LHCN-M2 (cell line): ENCODE measurements at regions not wholly inside any gene's neighbourhood (a gene's known extent, or its start where the extent isn't known, plus 50 kb on each side); places are given as distances from the start of the nearest gene placed in this dataset.

Experiments
- DNase-seq: peaks from one replicate; pipeline ENCODE4 v3.0.0-alpha.2; 2012; ENCODE audit warnings: low read depth

DNA sequence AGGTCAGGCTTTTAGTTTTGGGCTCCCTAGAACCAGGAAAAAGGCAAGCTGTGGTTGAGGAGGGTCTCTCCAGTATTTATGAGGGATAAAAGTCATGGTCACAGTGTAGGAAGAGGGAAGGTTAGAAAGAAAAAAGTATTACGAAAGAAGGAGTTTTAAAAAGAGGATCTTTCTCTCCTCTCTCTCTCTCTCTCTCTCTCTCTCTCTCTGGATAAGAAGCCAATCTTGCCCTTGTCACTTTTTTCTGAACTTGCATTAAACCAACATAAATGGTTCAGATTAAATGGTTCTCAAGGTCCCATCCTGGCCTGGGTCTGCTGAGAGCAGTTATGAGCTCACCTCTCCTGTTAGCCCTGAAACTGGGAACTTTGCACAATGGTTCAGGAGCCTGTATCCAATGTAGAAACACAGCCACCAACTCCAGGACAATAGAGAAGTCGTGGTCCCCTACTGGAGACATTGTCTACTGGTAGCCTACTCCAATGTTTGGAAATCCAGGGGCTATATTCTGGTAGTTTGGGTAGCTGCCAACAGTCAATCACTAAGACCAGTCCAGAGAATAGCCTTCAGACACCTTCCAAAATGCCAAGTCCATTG lies 131.9 kb downstream of the DAD1 start:
- no peak for DNase-seq

DNA sequence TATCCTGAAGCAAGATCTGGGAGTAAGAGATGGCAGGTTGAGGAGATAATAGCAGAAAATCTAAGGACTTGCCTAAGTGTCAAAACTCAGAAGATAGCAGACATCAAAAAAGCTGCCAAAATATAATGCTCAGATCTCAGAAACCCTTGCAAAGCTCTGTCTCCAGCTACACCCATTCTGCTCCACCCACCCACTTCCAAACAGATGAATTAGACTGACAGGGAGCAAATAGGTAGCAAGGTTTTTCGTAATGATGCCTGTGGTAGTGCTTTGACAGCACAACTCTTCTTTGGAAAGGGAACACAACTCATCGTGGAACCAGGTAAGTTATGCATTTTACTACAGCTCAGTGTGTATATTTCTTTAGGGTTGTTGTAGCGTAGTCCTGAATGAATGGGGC lies 132.6 kb downstream of the DAD1 start:
- no peak for DNase-seq

DNA sequence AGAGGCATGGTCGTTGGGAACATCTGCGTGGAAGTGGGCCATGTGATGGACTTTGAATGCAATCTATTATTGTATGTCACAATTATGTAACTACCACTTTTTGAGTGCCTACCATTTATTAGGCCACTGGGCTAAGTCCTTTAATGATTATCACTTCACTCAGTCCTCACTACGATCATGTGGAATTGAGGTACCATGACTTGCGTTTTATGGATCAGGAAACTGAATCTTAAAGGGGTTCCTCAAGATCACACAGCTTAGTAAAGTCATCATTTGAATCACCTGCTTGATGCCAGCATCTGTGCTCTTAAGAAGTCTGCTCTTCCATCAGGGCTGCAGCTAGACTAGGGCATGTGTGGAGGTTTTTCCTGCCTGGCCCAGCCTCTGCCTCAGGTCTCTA lies 136.7 kb downstream of the DAD1 start:
- DNase-seq, result no peak

DNA sequence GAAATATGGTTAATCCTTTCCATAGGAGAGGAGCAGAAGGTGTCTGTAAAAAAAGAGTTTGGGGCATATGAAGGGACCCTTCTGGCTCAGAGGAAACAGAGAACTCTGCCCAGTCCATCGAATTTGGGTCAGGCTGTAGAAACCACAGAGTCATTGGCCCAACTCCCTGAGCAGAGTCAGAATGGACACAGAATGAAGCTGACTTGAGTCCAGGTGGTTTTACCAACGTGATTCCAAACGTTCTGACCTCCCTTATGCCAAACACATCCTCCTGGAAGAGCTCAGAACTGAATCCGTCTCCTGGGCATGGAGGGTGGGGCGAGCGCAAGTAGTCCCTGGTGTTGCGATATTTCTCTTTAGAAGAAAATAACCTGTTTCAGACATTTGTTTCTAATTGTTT lies 138.8 kb downstream of the DAD1 start:
- no peak for DNase-seq

DNA sequence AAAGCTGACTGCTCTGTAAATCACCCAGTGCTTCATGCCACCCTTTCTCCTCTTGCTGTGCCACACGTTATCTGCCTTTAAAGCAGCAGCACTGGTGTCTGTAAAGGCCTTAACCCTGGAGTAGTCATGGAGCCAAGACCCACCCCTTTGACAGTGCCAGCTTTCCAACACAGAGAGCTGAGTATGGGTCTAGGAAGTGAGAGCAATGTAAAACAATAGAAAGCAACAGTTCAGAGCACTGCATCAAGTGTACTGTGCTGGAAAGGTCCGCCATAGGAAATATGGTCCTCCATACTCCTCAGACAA lies 139.5 kb downstream of the DAD1 start:
- no peak for DNase-seq

DNA sequence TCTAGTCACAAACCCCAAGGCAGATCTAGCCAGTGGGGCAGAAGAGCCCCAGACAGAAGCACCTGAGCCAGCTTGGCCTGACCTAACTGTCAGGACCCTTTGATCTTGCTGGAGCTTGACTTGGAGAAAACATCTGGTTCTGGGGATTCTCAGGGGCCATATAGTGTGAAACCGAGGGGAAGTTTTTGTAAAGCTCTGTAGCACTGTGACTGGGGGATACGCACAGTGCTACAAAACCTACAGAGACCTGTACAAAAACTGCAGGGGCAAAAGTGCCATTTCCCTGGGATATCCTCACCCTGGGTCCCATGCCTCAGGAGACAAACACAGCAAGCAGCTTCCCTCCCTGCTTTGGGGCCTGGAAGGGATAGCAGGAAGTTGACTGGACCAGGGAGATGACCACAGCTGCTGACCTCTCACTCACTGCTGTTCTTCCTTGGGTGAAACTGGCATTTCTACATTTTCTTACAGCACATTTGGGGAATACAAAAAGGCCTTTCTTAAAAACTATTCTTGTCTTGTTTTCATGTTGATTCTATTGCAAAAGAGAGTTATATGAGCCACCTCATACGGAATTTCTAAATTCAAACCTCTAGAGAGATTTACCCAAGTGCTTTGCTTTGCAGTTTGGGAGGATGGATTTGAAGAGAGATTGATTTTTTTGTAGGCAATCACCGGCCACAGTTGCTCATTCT lies 140.0 kb downstream of the DAD1 start:
- DNase-seq, result peak; percentile 27

DNA sequence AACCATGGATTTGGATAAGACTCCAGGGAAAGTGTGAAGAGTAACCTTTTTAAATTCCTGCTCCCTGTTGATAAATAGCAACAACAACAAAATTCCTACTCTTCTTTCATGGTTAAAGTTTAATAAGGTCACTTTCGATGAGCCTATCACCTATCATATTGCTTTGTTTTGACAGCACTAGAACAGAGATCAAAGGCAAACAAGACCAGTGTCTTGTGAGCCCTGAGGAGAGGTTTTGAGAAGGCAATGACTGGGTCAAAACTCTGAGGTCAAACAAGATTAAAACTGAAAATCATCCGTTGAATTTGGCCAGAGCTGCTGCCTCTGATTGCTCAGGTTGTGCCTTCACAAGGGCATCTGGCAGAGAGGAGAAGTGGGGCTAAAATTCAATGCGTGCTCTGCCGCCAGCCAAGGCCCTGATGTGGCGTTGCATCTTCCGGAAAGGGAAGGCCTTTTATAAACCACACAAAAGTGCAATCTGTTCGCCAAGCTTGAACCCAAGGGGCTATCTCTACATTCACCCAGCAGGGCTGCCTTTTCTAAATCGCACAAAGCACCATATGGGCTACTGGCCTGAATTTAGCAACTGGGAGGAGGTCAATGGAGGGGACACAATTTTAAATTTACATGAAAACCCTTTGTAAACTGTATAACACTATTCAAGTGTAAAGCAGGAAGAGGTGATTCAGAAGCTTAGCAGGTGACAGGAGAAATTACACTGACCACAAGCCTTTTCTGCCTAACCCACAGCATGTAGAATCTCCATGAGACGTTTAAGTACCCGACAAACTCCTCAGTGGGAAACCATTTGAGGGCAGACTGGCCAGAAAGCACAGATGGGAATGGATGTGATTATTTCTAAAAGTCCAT lies 140.8 kb downstream of the DAD1 start:
- DNase-seq, result no peak

DNA sequence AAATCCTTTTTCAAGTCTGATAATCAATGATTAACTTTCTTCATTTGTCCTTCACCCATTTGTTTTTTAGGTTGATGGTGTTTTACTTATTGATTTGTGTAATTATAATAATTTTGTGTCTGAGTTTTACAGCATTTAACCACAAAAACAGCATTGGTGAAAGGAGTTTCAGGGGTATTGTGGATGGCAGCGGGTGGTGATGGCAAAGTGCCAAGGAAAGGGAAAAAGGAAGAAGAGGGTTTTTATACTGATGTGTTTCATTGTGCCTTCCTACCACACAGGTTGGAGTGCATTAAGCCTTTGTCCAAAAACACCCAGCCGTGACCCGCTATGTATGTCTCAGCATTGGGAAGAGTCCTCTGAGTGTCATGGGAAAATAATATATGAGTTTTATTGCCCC lies 150.3 kb downstream of the DAD1 start:
- DNase-seq, result no peak

DNA sequence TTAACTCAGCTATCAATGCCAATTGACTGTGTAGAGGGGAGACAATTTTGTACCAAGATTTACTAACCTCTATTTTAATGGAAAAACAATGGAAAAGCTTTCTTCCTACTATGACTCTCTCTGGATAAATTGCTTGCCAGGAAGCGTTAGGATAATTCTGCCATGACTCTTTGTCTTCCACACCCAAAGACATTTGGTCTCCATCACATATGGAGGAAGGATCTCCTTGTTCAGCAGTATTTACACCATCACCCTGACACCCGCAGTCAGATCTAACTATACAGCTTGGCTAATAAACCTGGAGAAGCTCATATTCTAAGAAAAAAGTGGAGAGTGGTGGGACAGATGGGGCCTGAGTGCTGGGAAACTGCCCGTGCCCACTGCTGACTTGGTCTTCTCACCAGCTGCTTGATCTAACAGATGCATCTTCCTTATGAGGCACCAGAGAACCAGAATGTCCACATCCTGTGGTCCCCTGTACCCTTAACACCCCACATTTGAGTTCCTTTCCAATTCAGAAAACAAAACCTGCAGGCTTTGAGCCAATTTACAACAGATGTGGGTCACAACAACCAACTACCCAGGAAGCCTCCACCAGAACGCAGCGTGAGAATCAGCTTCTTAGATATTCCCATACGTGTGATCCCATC lies 154.0 kb downstream of the DAD1 start:
- DNase-seq, result no peak

DNA sequence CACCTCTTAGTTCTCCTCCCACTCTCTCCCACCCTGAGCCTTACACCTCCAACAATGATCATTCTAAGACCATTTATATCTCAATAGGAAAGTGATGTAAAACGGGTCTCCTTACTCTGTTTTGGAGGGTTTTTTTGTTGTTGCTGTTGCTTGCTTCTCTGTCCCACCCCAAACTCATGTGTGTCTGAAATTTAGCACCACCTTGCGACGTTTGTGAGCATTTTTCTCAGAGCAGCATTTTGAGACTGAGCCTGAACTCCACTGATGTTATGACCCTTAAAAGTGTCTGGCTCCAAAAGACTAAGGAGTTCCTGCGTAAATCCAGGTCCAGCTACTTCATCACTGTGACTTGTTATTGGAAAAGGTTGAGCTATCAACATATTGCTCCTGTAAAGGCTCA lies 155.0 kb downstream of the DAD1 start:
- no peak for DNase-seq

DNA sequence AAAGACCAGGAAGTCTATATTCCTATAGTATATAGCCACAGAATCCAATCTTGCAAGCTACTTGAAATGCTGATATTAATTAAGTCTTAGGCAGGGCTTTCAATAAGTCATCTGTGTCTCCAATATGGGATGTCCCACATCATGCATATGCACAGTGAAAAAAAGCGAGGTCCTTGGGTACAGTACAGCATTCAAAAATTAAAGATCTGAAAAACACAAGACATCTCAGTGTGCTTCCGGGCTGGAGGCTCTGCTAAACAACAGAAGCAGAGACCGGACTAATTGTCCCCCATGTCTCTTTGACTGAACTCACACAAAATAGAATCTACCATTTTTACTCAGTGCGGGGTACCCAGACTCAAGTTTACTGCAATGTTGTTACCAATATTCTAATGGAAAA lies 156.0 kb downstream of the DAD1 start:
- DNase-seq, result no peak

DNA sequence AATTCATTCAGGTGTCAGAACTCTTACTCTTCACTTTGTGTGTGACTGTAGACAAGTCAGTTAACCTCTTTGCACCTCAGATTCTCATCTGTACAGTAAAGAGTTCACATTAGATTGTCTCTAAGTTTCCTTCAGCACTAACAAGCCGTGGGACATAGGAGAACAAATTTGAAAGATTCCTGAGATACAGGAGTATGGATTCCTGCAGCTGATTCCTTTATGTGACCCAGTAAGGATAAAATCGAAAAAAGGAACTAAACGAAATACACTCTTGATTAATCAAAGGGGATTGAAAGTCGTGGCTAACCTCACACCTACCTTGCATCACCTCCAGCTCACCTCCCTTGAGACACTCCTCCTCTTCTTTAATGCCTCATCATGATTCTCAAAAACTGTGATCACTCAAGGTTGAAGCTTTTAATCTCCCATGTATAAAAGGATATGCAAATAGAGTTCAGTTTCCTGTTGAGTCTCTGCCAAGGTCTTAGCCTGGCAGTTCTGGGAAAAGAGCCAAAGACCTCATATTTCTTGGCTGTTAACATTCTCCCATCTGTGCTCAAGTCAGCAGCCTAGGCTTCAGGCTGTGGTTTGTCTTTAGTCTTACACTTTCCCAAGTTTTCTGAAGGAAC lies 156.6 kb downstream of the DAD1 start:
- DNase-seq, result peak; percentile 88

DNA sequence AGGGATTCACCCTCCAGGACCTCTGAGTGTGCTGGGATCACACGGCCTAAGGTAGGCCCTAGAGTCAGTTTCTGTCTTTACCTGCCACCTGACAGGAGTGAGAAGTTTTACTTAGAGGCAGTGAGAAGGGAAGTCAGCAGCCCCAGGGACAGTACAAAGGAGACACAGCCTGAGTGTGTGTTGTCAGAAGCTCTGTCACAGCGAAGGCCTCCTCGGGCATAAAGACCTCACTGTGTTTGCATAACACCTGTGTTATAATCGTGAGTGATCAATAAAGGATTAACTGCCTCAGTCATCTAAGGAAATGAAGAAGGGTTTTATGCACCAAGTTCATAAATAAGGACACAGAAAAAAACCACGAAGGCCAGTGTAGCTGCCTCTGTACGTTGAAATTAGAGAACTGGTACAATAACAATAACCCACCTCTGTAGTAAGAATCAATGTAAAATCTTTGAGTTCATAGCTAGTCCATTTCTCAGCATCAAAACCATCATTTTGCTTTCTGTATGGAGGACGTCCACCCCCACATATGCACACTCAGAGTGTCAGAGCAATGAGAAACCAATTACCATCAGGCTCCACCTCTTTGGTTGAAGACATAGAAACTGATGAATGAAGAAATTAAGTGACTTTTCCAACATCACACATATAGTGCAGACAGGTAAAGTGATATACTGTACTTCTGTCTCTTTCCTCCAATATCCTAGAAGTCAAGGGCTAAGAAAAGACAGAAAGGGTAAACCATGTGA lies 159.3 kb downstream of the DAD1 start:
- no peak for DNase-seq

DNA sequence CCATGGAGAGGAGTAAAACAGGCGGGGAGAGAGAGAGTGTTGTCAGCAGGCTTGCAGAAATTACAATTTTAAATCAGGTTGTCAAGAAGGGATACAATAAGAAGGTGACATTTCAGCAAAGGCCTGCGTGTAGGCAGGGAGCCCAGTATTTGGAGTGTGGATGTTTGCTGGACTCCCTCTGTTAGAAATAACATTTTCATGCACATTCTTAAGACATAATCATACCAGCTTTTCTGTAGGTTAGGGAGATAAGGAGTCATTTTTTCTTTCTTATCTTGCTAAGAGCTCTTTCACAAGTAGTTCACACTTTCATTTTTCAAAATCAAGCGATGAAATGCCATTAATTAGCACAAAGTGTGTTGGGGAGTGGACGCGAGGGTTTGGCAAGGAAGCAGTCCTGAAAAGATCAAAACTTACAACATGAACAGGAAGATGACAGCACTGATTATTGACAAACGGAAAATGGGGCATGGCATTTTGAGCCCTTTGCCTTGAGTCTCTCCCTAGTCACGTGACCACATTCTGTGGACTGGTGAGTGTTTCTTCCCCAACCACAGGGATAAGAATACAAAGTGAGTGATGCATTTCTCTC lies 160.2 kb downstream of the DAD1 start:
- peak; percentile 14 for DNase-seq

DNA sequence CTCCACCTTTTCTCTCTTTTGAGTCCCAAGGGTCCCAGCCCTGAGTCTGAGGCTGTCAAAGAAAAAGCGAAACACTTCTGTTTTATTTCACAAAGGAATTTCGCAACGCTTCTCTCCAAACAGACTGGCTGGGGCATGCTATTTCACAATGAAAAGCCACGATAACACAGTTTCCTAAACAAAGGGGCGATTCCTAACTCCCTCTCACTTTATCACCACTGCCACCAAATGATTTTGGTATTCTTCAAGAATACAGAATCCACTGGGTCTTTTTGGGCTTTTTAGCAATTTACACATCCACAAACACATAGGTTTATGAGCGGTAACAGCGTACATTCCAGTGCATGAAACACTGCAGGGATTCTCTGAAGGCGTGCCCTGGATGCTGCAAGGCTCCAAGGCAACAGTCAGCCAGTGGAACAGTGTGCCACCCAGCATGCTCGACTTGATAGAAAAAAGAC lies 161.2 kb downstream of the DAD1 start:
- DNase-seq, result peak; percentile 44

DNA sequence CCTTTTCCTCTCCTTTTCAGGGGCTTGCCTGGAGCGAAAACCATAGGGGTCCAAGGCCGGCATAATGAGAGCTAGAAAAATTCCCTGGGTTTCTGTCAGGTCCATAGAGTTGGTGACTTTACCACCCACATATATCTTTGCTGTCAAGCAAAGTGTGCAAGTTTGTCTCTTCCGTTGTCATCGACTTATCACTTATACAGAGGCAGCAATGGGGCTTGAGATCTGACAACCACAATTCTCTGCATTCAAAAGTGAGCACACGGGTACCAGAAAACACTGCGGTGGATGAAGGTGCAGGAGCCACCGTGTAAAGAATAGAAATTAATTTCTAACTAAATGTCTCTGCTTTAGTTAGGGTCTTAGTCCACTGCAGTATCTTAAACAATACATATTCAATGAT lies 162.3 kb downstream of the DAD1 start:
- DNase-seq, result no peak

DNA sequence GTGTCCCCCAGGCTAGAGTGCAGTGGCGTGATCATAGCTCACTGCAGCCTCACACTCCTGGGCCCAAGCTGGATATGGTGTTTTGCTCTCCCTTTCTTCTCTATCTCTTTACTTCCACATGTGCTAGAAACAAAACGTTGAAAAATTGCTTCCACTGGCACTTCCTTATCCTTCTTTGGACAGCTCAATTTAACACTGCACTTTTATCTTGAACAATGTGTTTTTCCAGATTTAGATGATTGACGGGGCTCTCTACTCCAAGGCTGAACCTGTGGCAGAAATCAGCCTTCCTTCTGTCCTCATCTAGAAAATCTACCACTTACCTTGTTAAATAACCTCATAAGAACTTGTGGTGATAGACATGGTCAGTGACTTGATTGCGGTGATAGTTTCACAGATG lies 165.1 kb downstream of the DAD1 start:
- DNase-seq, result no peak

DNA sequence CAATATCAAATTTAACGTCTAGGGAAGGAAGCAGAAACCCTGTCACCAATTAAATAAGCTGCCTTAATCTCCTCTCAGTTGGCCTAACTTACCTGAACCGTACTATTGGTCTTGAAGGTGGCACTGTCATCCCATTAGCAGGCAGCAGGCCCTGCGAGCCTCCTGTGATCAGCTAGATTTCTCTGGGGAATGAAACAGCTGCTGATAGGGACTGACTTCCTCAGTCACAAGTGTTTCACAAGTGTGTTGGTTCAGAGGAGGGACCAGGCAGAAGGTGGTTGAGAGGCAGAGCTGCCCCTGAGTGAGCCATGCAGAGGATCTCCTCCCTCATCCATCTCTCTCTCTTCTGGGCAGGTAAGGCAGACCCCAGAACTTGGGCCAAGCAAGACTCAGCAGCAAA lies 166.8 kb downstream of the DAD1 start:
- no peak for DNase-seq

DNA sequence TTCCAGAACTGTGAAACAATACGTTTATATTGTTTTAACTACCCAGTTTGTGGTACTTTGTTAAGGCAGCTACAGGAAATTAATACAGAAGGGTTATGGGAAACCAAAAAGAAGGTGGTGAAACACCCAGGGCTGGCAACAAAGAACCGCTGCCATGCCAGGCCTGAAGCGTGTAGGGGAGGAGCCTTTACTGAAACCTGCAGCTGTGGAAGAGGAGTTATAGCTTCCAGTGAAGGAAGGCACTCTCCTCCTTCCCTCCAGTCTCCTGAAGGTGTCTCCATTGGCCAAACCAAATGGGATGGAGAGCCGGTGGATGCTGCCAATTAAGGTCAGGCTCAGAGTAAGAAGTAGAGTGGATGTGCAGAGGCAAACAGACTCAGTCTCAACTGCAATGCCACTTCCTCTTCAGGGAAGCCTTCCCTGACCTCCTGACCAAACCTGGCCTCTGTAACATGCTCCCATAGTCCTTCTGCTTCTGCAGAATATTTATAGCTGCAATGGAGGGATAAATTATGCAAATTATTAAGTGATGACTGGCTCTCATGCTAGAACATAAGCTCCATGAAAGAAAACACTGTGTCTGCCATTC lies 168.3 kb downstream of the DAD1 start:
- no peak for DNase-seq

DNA sequence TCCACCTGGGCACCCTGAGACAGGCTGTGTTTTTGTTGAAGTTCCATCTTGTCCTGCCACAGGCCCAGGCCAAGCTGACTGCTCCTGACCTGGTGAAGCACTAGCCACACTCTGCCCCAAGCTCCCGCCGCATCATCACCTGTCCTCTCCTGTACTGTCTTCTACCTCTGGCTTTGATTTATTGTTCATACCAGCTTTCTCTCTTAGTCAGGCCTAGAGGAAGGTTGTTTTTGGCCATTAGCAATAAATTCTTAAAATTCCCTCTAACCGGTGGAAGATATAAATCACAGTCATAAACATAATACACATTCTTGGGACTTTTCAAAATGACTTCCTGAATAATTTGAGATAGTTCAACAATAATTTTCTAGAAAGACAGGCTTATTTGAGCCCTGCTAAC lies 169.4 kb downstream of the DAD1 start:
- DNase-seq, result no peak
